ENCODE measurements at regions not wholly inside any gene's neighbourhood (a gene's known extent, or its start where the extent isn't known, plus 50 kb on each side); places are given as distances from the start of the nearest gene placed in this dataset.

DNA sequence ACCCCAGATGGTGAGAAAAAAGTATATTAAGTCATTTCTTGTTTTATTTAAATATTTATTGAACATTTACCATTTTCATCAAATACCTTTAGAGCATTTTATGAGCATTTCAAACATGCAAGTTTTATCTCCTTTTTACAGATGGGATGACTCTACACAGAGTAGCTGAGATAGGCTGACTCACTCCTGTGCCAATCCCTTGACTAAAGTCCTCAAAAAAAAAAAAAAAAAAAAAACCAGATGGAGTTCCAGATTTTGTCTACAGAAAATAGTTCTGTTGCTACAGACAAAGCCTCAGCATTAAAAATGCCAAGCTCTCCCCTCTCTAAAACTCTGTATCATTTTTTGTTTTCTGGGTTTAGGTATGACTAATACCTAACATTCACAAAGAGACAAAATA, 303.0 kb upstream of the PLD5 start:
- no peak for DNase-seq (ENCODE audit: low read depth, low spot score)
- H3K9me2 ChIP-seq (ENCODE audit: insufficient read depth) = no peaks in the 10 kb centered on the region
- CTCF ChIA-PET = no interaction called here
- no peak overlapping the region for H3K27ac ChIP-seq (ENCODE audit: low read depth, low read length)
- no peak overlapping the region for H3K4me3 ChIP-seq (replicated peaks in 1 of 2; ENCODE audit: low read depth in 1 of 2, low read length in 2 of 2)
- BruUV-seq (replicated peaks) = no TSS peak
- H3K27me3 ChIP-seq (ENCODE audit: insufficient read depth, low read length) = peaks cover 6% of the 10 kb centered on the region; the same call in 1 of the 2 replicates
- no peak overlapping the region for H3K4me2 ChIP-seq (ENCODE audit: low read length)
- no peaks in the 10 kb centered on the region for H4K20me1 ChIP-seq (ENCODE audit: insufficient read depth)
- H3K4me1 ChIP-seq (ENCODE audit: control insufficient read depth in 1 of 2, insufficient read depth in 2 of 2, low read length in 2 of 2) = no peaks in the 10 kb centered on the region
- no peaks in the 10 kb centered on the region for H3K36me3 ChIP-seq (ENCODE audit: control insufficient read depth in 1 of 2, insufficient read depth in 2 of 2, low read length in 2 of 2)
- no peaks in the 10 kb centered on the region for H3K79me2 ChIP-seq (ENCODE audit: insufficient read depth, low read length)
- intact Hi-C loops (cut with micrococcal nuclease) = no loop called here
- TF ChIP-seq YY1 (IDR thresholded peaks at IDR 0.05; ENCODE audit: extremely low read depth, insufficient replicate concordance, low read depth, low read length) = no peak
- TF ChIP-seq, protein P1, sequence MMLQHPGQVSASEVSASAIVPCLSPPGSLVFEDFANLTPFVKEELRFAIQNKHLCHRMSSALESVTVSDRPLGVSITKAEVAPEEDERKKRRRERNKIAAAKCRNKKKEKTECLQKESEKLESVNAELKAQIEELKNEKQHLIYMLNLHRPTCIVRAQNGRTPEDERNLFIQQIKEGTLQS (IDR thresholded peaks at IDR 0.05) = no peak
- TF ChIP-seq ZFX (IDR thresholded peaks at IDR 0.05) = no peak
- no peak for TF ChIP-seq SIN3A (IDR thresholded peaks at IDR 0.05; ENCODE audit: low read depth)
- no peak for TF ChIP-seq EZH2 (IDR thresholded peaks at IDR 0.05)
- no peaks in the 10 kb centered on the region for H3K9me3 ChIP-seq (ENCODE audit: control insufficient read depth in 1 of 2, insufficient read depth in 1 of 2, low read depth in 1 of 2, low read length in 2 of 2)
- POLR2A ChIA-PET = no interaction called here
- no peak overlapping the region for H2AFZ ChIP-seq (ENCODE audit: low read depth, low read length, poor library complexity, severe bottlenecking)
- no peak for ATAC-seq
- no peak overlapping the region for H3K9ac ChIP-seq (ENCODE audit: low read length)
- RAD21 ChIA-PET (ENCODE audit: low non-redundant PET in 1 of 2, low total read pairs in 2 of 2, uncharacterized antibody in 2 of 2, unreplicated experiment in 2 of 2) = no interaction called here

DNA sequence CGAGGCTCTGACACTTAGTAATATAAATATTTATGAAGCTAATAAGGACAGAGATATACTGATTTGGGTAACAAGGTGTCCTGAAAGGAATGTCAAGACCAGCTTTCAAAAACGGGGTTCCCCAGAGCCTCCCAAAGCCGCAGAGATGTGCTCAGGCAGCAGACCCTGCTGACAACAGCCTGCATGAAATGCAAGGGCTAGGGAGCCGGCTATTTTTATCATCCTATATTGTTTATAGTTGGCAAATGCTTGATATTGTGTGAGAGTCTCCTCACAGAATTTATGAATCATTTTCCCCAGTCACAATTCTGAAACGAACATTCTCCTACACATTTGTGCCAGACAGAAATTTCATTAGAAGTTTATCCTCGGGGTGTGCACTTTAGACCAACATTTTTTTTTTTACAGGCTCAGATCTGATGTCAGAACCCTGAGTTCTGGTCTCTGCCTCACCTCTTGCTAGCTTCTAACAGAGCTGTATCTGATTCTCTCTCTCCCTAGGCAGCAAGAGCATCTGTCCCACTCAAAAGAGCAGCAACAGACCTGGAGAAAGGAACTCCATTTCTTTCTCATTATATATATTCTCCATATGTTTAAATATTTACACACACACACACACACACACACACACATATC, 302.3 kb upstream of the PLD5 start:
- H2AFZ ChIP-seq (ENCODE audit: low read depth, low read length, poor library complexity, severe bottlenecking) = no peak overlapping the region
- no peaks in the 10 kb centered on the region for H3K9me3 ChIP-seq (ENCODE audit: control insufficient read depth in 1 of 2, insufficient read depth in 1 of 2, low read depth in 1 of 2, low read length in 2 of 2)
- H3K27me3 ChIP-seq (ENCODE audit: insufficient read depth, low read length) = peaks cover 6% of the 10 kb centered on the region; the same call in 1 of the 2 replicates
- H3K36me3 ChIP-seq (ENCODE audit: control insufficient read depth in 1 of 2, insufficient read depth in 2 of 2, low read length in 2 of 2) = no peaks in the 10 kb centered on the region
- intact Hi-C loops (cut with micrococcal nuclease) = no loop called here
- no peak overlapping the region for H3K4me3 ChIP-seq (replicated peaks in 1 of 2; ENCODE audit: low read depth in 1 of 2, low read length in 2 of 2)
- no peaks in the 10 kb centered on the region for H3K9me2 ChIP-seq (ENCODE audit: insufficient read depth)
- H3K27ac ChIP-seq (ENCODE audit: low read depth, low read length) = no peak overlapping the region
- no peaks in the 10 kb centered on the region for H3K4me1 ChIP-seq (ENCODE audit: control insufficient read depth in 1 of 2, insufficient read depth in 2 of 2, low read length in 2 of 2)
- no peak for ATAC-seq
- H3K9ac ChIP-seq (ENCODE audit: low read length) = no peak overlapping the region
- ChIA-PET POLR2A (no interaction called here), CTCF (no interaction called here), RAD21 (ENCODE audit: low non-redundant PET in 1 of 2, low total read pairs in 2 of 2, uncharacterized antibody in 2 of 2, unreplicated experiment in 2 of 2) (no interaction called here)
- no TSS peak for BruUV-seq (replicated peaks)
- DNase-seq (ENCODE audit: low read depth, low spot score) = no peak
- H3K79me2 ChIP-seq (ENCODE audit: insufficient read depth, low read length) = no peaks in the 10 kb centered on the region
- no peaks in the 10 kb centered on the region for H4K20me1 ChIP-seq (ENCODE audit: insufficient read depth)
- no peak for TF ChIP-seq RAD21 (IDR thresholded peaks at IDR 0.05; ENCODE audit: low read depth)
- TF ChIP-seq ZNF274 (IDR thresholded peaks at IDR 0.05; ENCODE audit: low read depth, low read length) = no peak
- TF ChIP-seq ELF1 (IDR thresholded peaks at IDR 0.05; ENCODE audit: borderline replicate concordance, low read depth) = no peak
- TF ChIP-seq YY1 (IDR thresholded peaks at IDR 0.05; ENCODE audit: extremely low read depth, insufficient replicate concordance, low read depth, low read length) = no peak
- TF ChIP-seq ZFX (IDR thresholded peaks at IDR 0.05) = no peak
- TF ChIP-seq FOSL1 (IDR thresholded peaks at IDR 0.05; ENCODE audit: low read depth) = no peak
- TF ChIP-seq, protein P1 (IDR thresholded peaks at IDR 0.05) = no peak
- TF ChIP-seq EZH2phosphoT487 (IDR thresholded peaks at IDR 0.05; ENCODE audit: borderline replicate concordance) = no peak
- H3K4me2 ChIP-seq (ENCODE audit: low read length) = no peak overlapping the region
